Endothelial cell of umbilical vein (primary cell): ENCODE measurements at regions not wholly inside any gene's neighbourhood (a gene's known extent, or its start where the extent isn't known, plus 50 kb on each side); places are given as distances from the start of the nearest gene placed in this dataset.

Source experiments
- BruUV-seq: library from RNA; stranded (reverse); fragments of 400-500 nt; replicated peaks from 2 replicates; lab custom pipeline; 2021; lab: Mats Ljungman, UMichigan
- CTCF ChIA-PET: fragments of 300-600, 350-600 bp; sonication (Branson Sonifier 250); formaldehyde crosslinking; loops from one replicate; lab custom pipeline; 2021; ENCODE audit warnings: antibody characterized with exemption, inconsistent platforms; lab: Charles Lee
- POLR2A ChIA-PET: fragments of 300-600, 350-600 bp; sonication (Branson Sonifier 250); formaldehyde crosslinking; loops from one replicate; lab custom pipeline; 2021; ENCODE audit warnings: antibody characterized with exemption, inconsistent platforms; lab: Charles Lee
- DNase-seq: peaks from one replicate; pipeline ENCODE4 v3.0.0-alpha.2; 2011; ENCODE audit warnings: low read depth, low spot score
- FAIRE-seq: peaks from 2 replicates; lab custom pipeline; 2011; peaks lifted over from hg19 to GRCh38; lab: Jason Lieb, UNC
- H2AFZ ChIP-seq: 2 replicates; pipeline ENCODE4 v1.6.0; 2012; ENCODE audit warnings: low read depth, low read length, control low read depth, inconsistent platforms
- H3K27ac ChIP-seq: 2 replicates; pipeline ENCODE4 v1.5.1; 2011; ENCODE audit warnings: low read depth, mild to moderate bottlenecking, control low read depth, low read length, moderate library complexity; ENCODE audit not compliant: insufficient read depth
- H3K27me3 ChIP-seq, 2 experiments: 2 replicates each; pipeline versions ENCODE4 v1.6.0 to v1.6.1; 2011; ENCODE audit warnings: low read length in 2 of 2, mixed read lengths in 1 of 2; ENCODE audit not compliant: control insufficient read depth in 2 of 2, insufficient read depth in 2 of 2
- H3K36me3 ChIP-seq, 2 experiments: 2 replicates in 1 of 2; 3 replicates in 1 of 2; pipeline ENCODE4 v1.5.1; 2011; ENCODE audit warnings: low read length in 2 of 2, mild to moderate bottlenecking in 1 of 2, moderate library complexity in 1 of 2; ENCODE audit not compliant: control insufficient read depth in 2 of 2, insufficient read depth in 2 of 2; ENCODE audit errors: extremely low read depth in 1 of 2
- H3K4me1 ChIP-seq: 3 replicates; pipeline ENCODE4 v1.5.1; 2011; ENCODE audit warnings: mild to moderate bottlenecking, low read length; ENCODE audit not compliant: control insufficient read depth, insufficient read depth; ENCODE audit errors: extremely low read depth
- H3K4me2 ChIP-seq: 2 replicates; pipeline ENCODE4 v1.6.1; 2011; ENCODE audit warnings: low read length, control low read depth, mixed read lengths; ENCODE audit not compliant: insufficient read depth
- H3K4me3 ChIP-seq, 3 experiments: fragments of 200-600 bp in 1 of 3; sonication (generic), shearing (Covaris generic) in 1 of 3; replicated peaks in 1 of 3; 2 replicates each; pipeline ENCODE4 v1.5.1; 2011 to 2016; ENCODE audit warnings: control low read depth in 3 of 3, low read length in 3 of 3, mild to moderate bottlenecking in 2 of 3, inconsistent platforms in 1 of 3, low read depth in 1 of 3, moderate library complexity in 1 of 3; ENCODE audit not compliant: insufficient read depth in 1 of 3
- H3K79me2 ChIP-seq: 2 replicates; pipeline ENCODE4 v1.6.0; 2012; ENCODE audit warnings: low read length, inconsistent platforms; ENCODE audit not compliant: control insufficient read depth, insufficient read depth
- H3K9ac ChIP-seq: replicated peaks from 2 replicates; pipeline ENCODE3; 2011; ENCODE audit warnings: low read length, control low read depth; ENCODE audit not compliant: insufficient read depth; ENCODE audit errors: extremely low read depth
- H3K9me1 ChIP-seq: replicated peaks from 3 replicates; pipeline ENCODE4 v1.6.0; 2011; ENCODE audit warnings: mild to moderate bottlenecking, low read length; ENCODE audit not compliant: control insufficient read depth, insufficient read depth; ENCODE audit errors: extremely low read depth
- H3K9me3 ChIP-seq: replicated peaks from 2 replicates; pipeline ENCODE4 v1.5.1; 2012; ENCODE audit warnings: low read length, inconsistent platforms; ENCODE audit not compliant: control insufficient read depth, insufficient read depth
- H4K20me1 ChIP-seq: replicated peaks from 2 replicates; pipeline ENCODE3; 2011; ENCODE audit warnings: mild to moderate bottlenecking, low read length; ENCODE audit not compliant: control insufficient read depth, insufficient read depth; ENCODE audit errors: extremely low read depth
- FOS ChIP-seq: IDR thresholded peaks from 2 replicates; pipeline ENCODE4 v1.6.1; 2011; ENCODE audit warnings: mild to moderate bottlenecking, low read length, moderate library complexity, borderline replicate concordance; ENCODE audit not compliant: insufficient read depth
- GATA2 ChIP-seq: IDR thresholded peaks from 2 replicates; pipeline ENCODE4 v1.7.0; 2011; ENCODE audit warnings: low read depth, mild to moderate bottlenecking, moderate library complexity, mixed read lengths, low read length; ENCODE audit not compliant: insufficient read length, insufficient read depth
- JUN ChIP-seq: IDR thresholded peaks from 2 replicates; pipeline ENCODE4 v1.6.1; 2011; ENCODE audit warnings: borderline replicate concordance, low read depth; ENCODE audit not compliant: insufficient read length, insufficient read depth
- MYC ChIP-seq: IDR thresholded peaks from one replicate; pipeline ENCODE4 v1.6.1; 2011; ENCODE audit warnings: mild to moderate bottlenecking, low read depth, low read length
- POLR2A ChIP-seq: IDR thresholded peaks from 2 replicates; pipeline ENCODE4 v1.6.1; 2012; ENCODE audit warnings: low read depth, mild to moderate bottlenecking, control low read depth, low read length
- POLR2AphosphoS5 ChIP-seq: IDR thresholded peaks from 2 replicates; pipeline ENCODE4 v1.6.1; 2012; ENCODE audit warnings: low read depth, mild to moderate bottlenecking, control low read depth, low read length, moderate library complexity; ENCODE audit not compliant: insufficient read depth
- dilution Hi-C: fragments of 300-500 bp; cut with MboI; formaldehyde crosslinking; loops from one replicate; pipeline ENCODE4 v1.15.0; 2019; ENCODE audit warnings: low sequenced_read_pairs; ENCODE audit not compliant: extremely low pct_ligation_motif_present
- intact Hi-C: fragments of 100-400 bp; cut with micrococcal nuclease; formaldehyde crosslinking; loops from one replicate; pipeline ENCODE4 v1.10.0; 2022
- TF ChIP-seq, protein P1 (sequence below), 2 donors: IDR thresholded peaks; 1 replicate in 1 of 2; 2 replicates in 1 of 2; pipeline ENCODE4 v1.5.1; 2011; ENCODE audit warnings: low read length in 2 of 2, mild to moderate bottlenecking in 2 of 2, moderate library complexity in 2 of 2, control low read depth in 1 of 2, inconsistent platforms in 1 of 2, low read depth in 1 of 2; ENCODE audit not compliant: insufficient read depth in 1 of 2; ENCODE audit errors: extremely low read depth in 1 of 2
- TF ChIP-seq, protein P2 (sequence below): IDR thresholded peaks from 2 replicates; pipeline ENCODE4 v1.6.1; 2011; ENCODE audit not compliant: insufficient read depth, insufficient read length

DNA sequence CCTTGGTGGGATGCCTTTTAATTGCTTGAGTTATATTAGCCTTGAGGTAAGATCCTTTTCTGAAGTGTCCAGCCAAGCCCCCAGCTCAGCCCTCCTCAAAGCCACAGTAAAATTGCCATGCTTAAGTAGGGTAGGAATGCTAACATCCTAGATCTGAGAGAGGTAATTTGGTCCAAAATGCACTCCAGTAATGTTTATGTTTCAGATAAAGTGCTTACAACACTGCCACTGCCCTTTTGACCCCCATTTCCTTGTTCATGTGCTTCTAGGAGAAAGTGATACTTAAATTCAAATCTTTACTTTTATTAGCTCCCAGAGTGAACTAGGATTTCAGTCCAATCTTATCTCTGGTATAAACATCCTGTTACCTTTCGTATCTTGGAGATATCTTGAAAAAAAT lies 318.0 kb downstream of the BMP2 start:
- BruUV-seq: no TSS peak
- DNase-seq: peak; percentile 49
- no peak for FAIRE-seq
- CTCF ChIA-PET: no interaction called here
- TF ChIP-seq MYC (no peak), POLR2AphosphoS5 (no peak), JUN (no peak), POLR2A (no peak), FOS (no peak), GATA2 (no peak)
- TF ChIP-seq, protein P1, sequence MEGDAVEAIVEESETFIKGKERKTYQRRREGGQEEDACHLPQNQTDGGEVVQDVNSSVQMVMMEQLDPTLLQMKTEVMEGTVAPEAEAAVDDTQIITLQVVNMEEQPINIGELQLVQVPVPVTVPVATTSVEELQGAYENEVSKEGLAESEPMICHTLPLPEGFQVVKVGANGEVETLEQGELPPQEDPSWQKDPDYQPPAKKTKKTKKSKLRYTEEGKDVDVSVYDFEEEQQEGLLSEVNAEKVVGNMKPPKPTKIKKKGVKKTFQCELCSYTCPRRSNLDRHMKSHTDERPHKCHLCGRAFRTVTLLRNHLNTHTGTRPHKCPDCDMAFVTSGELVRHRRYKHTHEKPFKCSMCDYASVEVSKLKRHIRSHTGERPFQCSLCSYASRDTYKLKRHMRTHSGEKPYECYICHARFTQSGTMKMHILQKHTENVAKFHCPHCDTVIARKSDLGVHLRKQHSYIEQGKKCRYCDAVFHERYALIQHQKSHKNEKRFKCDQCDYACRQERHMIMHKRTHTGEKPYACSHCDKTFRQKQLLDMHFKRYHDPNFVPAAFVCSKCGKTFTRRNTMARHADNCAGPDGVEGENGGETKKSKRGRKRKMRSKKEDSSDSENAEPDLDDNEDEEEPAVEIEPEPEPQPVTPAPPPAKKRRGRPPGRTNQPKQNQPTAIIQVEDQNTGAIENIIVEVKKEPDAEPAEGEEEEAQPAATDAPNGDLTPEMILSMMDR (IDR thresholded peaks at IDR 0.05; ENCODE audit: extremely low read depth in 1 of 2, insufficient read depth in 1 of 2, low read depth in 1 of 2, low read length in 2 of 2): no peak
- TF ChIP-seq, protein P2, sequence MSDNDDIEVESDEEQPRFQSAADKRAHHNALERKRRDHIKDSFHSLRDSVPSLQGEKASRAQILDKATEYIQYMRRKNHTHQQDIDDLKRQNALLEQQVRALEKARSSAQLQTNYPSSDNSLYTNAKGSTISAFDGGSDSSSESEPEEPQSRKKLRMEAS: no peak
- H4K20me1 ChIP-seq: no peaks in the 10 kb centered on the region
- no peaks in the 10 kb centered on the region for H3K79me2 ChIP-seq
- H3K9ac ChIP-seq: no peak overlapping the region
- intact Hi-C loops (no loop called here), dilution Hi-C loops (no loop called here)
- H3K36me3 ChIP-seq: no peaks in the 10 kb centered on the region
- H3K27ac ChIP-seq: no peak overlapping the region
- H3K27me3 ChIP-seq: no peaks in the 10 kb centered on the region
- no peaks in the 10 kb centered on the region for H3K9me3 ChIP-seq
- no peak overlapping the region for H2AFZ ChIP-seq
- no peak overlapping the region for H3K4me3 ChIP-seq
- POLR2A ChIA-PET: no interaction called here
- H3K4me2 ChIP-seq: no peak overlapping the region
- no peaks in the 10 kb centered on the region for H3K9me1 ChIP-seq
- peaks cover 5% of the 10 kb centered on the region for H3K4me1 ChIP-seq
